OCI-LY3 (cell line): ENCODE measurements at regions not wholly inside any gene's neighbourhood (a gene's known extent, or its start where the extent isn't known, plus 50 kb on each side); places are given as distances from the start of the nearest gene placed in this dataset.
"Not testable (repeated sequence)": the region's sequence is repeated elsewhere in the genome, so short reads cannot be mapped to it uniquely, and the experiment has no call there.

Experiments
- H2AFZ ChIP-seq: fragments of 200-600, 300-600 bp; shearing (Covaris generic); 2 replicates; pipeline ENCODE4 v1.6.0; 2014; ENCODE audit warnings: antibody characterized with exemption, low read depth, low read length
- H3K27ac ChIP-seq: fragments of 200-600, 300-600 bp; sonication (generic); 2 replicates; pipeline ENCODE4 v1.5.1; 2014; ENCODE audit warnings: mild to moderate bottlenecking, low read length, moderate library complexity, mixed read lengths
- H3K27me3 ChIP-seq: fragments of 200-600, 300-600 bp; sonication (generic); 2 replicates; pipeline ENCODE4 v1.6.1; 2014; ENCODE audit warnings: low read depth, low read length, mixed read lengths
- H3K36me3 ChIP-seq: fragments of 200-600, 300-600 bp; sonication (generic); replicated peaks from 2 replicates; pipeline ENCODE3; 2014; ENCODE audit warnings: low read depth, low read length, mixed read lengths
- H3K4me1 ChIP-seq: fragments of 300-600, 200-600 bp; sonication (generic); 2 replicates; pipeline ENCODE4 v1.6.1; 2014; ENCODE audit warnings: low read length, mixed read lengths
- H3K4me2 ChIP-seq: fragments of 200-600, 300-600 bp; sonication (generic); 2 replicates; pipeline ENCODE4 v1.6.1; 2014; ENCODE audit warnings: low read length, mixed read lengths
- H3K4me3 ChIP-seq: fragments of 300-600, 200-600 bp; sonication (generic); 2 replicates; pipeline ENCODE4 v1.5.1; 2014; ENCODE audit warnings: antibody characterized with exemption, mild to moderate bottlenecking, low read length, moderate library complexity
- H3K79me2 ChIP-seq: fragments of 300-600, 200-600 bp; shearing (Covaris generic); 2 replicates; pipeline ENCODE4 v1.6.1; 2014; ENCODE audit warnings: mild to moderate bottlenecking, low read length, mixed read lengths
- H3K9ac ChIP-seq: fragments of 300-600, 200-600 bp; shearing (Covaris generic); 2 replicates; pipeline ENCODE4 v1.6.0; 2014; ENCODE audit warnings: mild to moderate bottlenecking, low read length, moderate library complexity
- H3K9me3 ChIP-seq: fragments of 200-600, 300-600 bp; shearing (Covaris generic); 2 replicates; pipeline ENCODE4 v1.6.1; 2014; ENCODE audit warnings: low read length, mixed read lengths; ENCODE audit not compliant: insufficient read depth
- H4K20me1 ChIP-seq: fragments of 200-600, 300-600 bp; sonication (generic); 2 replicates; pipeline ENCODE4 v1.6.1; 2016; ENCODE audit warnings: low read length, mixed read lengths; ENCODE audit not compliant: insufficient read depth
- CTCF ChIP-seq: fragments of 200-600, 300-600 bp; sonication (generic); IDR thresholded peaks from 2 replicates; pipeline ENCODE4 v1.5.1; 2014; ENCODE audit warnings: antibody characterized with exemption, low read length, low read depth
- EZH2phosphoT487 ChIP-seq: fragments of 200-600 bp; shearing (Covaris generic); IDR thresholded peaks from 2 replicates; pipeline ENCODE4 v1.6.1; 2018; ENCODE audit warnings: antibody characterized with exemption, mixed run types, low read depth

DNA sequence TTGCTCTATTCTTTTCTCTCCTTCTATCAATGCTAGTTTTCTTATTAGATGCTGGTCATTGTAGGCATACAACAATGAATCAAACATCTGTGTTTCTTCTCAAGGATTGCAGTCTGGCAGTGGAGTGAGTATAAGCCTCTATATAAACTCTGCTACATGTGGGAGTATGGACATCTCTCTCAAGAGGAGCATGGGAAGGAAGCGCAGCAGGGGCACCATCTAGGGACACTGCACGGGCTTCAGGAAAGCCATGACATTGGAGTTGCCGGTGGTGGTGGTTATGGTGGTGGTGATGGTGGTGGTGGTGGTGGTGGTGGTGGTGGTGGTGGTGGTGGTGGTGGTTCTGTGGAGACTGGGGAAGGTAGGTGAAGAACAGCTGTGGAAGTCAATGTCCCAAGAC lies 462.6 kb downstream of the RNF144A start:
- no peak overlapping the region for H3K4me3 ChIP-seq
- no peaks in the 10 kb centered on the region for H3K79me2 ChIP-seq
- H3K4me1 ChIP-seq = no peaks in the 10 kb centered on the region
- H2AFZ ChIP-seq = no peak overlapping the region
- no peaks in the 10 kb centered on the region for H3K36me3 ChIP-seq
- TF ChIP-seq CTCF = peak; percentile 38
- no peak for TF ChIP-seq EZH2phosphoT487
- no peak overlapping the region for H3K27ac ChIP-seq
- no peak overlapping the region for H3K4me2 ChIP-seq
- H3K9me3 ChIP-seq = no peaks in the 10 kb centered on the region
- no peaks in the 10 kb centered on the region for H3K27me3 ChIP-seq
- H3K9ac ChIP-seq = no peak overlapping the region
- no peaks in the 10 kb centered on the region for H4K20me1 ChIP-seq

- no peaks in the 10 kb centered on the region for H3K4me1 ChIP-seq
- H3K27ac ChIP-seq = no peak overlapping the region
- H3K4me2 ChIP-seq = no peak overlapping the region
- H3K36me3 ChIP-seq = no peaks in the 10 kb centered on the region
- H3K9ac ChIP-seq = no peak overlapping the region
- H4K20me1 ChIP-seq = no peaks in the 10 kb centered on the region
- TF ChIP-seq CTCF (no peak), EZH2phosphoT487 (no peak)
- no peaks in the 10 kb centered on the region for H3K9me3 ChIP-seq
- H2AFZ ChIP-seq = no peak overlapping the region
- H3K27me3 ChIP-seq = no peaks in the 10 kb centered on the region
- no peak overlapping the region for H3K4me3 ChIP-seq
- H3K79me2 ChIP-seq = no peaks in the 10 kb centered on the region
Measured at GRCh38 chr2:7384773-7385349, 467.6 kb downstream of the RNF144A start.

GRCh38 chr2:7390311-7390710 lies 473.1 kb downstream of the RNF144A start:
- H3K9ac ChIP-seq, H3K36me3 ChIP-seq: not testable (repeated sequence)

GRCh38 chr2:7392076-7392787 lies 475.0 kb downstream of the RNF144A start:
- H3K9ac ChIP-seq = no peak overlapping the region
- TF ChIP-seq EZH2phosphoT487 (no peak), CTCF (no peak)
- H3K79me2 ChIP-seq = no peaks in the 10 kb centered on the region
- no peaks in the 10 kb centered on the region for H4K20me1 ChIP-seq
- no peak overlapping the region for H3K4me3 ChIP-seq
- H3K27ac ChIP-seq = no peak overlapping the region
- H3K36me3 ChIP-seq = no peaks in the 10 kb centered on the region
- H3K9me3 ChIP-seq = no peaks in the 10 kb centered on the region
- H3K4me2 ChIP-seq = no peak overlapping the region
- H3K4me1 ChIP-seq = no peaks in the 10 kb centered on the region
- H2AFZ ChIP-seq = no peak overlapping the region
- peaks cover 15% of the 10 kb centered on the region; the same call in 1 of the 2 replicates for H3K27me3 ChIP-seq

More at GRCh38 chr2:7390311-7390710, 473.1 kb downstream of the RNF144A start:
- H2AFZ ChIP-seq, H3K4me2 ChIP-seq, H3K79me2 ChIP-seq, H3K4me3 ChIP-seq, H3K27ac ChIP-seq, H4K20me1 ChIP-seq, H3K4me1 ChIP-seq, H3K9me3 ChIP-seq: not testable (repeated sequence)
- H3K27me3 ChIP-seq = peaks cover 13% of the 10 kb centered on the region; the same call in 1 of the 2 replicates
